ENCODE measurements at regions not wholly inside any gene's neighbourhood (a gene's known extent, or its start where the extent isn't known, plus 50 kb on each side); places are given as distances from the start of the nearest gene placed in this dataset.
A peak's percentile ranks its signal among the peaks of the same experiment; 100 is the strongest.

DNA sequence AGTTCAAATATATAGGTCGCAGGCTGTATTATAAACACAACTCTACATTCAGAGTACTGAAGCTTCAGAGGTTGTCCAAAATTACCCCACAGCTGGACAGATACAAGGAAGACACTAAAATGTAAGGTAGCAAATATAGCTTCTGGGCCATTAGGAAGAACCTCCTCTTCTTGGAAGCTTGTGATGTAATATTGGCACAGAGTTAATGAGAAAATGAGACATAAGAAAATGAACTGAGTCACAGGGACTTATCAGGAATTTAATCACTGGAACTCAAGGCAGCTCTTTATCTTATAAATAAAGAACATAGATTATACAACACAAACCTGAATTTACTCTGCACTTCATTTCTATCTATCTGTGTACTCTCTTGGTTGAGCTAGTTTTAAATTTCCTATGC lies 344.7 kb downstream of the PCDH10 start:
- no peaks in the 10 kb centered on the region for H3K36me3 Mint-ChIP-seq (ENCODE audit: low read depth)
- no peak for DNase-seq (ENCODE audit: low spot score)
- H3K9me3 Mint-ChIP-seq (ENCODE audit: low read depth) = no peaks in the 10 kb centered on the region
- H3K4me1 Mint-ChIP-seq (ENCODE audit: low read depth) = no peaks in the 10 kb centered on the region
- H3K27me3 Mint-ChIP-seq (ENCODE audit: low read depth) = no peaks in the 10 kb centered on the region
- H3K4me3 Mint-ChIP-seq (ENCODE audit: unreplicated experiment) = no peak overlapping the region
- TF ChIP-seq CTCF (IDR thresholded peaks at IDR 0.05) = no peak
- no peak overlapping the region for H3K27ac Mint-ChIP-seq (ENCODE audit: unreplicated experiment)

- Mint-ChIP-seq H3K4me1 (ENCODE audit: low read depth) (no peaks in the 10 kb centered on the region), H3K27ac (ENCODE audit: unreplicated experiment) (no peak overlapping the region), H3K4me3 (ENCODE audit: unreplicated experiment) (no peak overlapping the region), H3K9me3 (ENCODE audit: low read depth) (no peaks in the 10 kb centered on the region), H3K27me3 (ENCODE audit: low read depth) (no peaks in the 10 kb centered on the region), H3K36me3 (ENCODE audit: low read depth) (no peaks in the 10 kb centered on the region)
- TF ChIP-seq CTCF (IDR thresholded peaks at IDR 0.05) = no peak
- no peak for DNase-seq (ENCODE audit: low spot score)
Observed at GRCh38 chr4:133493241-133493640, 344.1 kb downstream of the PCDH10 start.

DNA sequence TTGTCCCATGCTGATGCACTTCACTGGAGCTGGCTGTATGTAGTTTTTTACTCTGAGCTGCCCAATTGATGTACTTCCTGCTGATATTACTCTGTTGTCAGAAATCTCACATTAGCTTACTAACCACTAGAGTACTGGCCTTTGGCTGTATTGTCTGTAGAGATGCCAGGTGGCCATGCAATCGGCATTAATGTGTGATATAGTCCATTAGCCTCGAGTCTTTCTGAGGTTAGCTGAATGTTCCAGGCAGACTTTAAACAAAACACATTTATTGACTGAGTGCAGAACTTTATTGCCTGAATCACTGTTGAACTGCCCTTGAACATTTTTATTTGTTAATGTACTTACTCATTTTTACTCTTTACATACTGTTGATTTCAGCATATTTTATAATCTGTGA lies 335.2 kb downstream of the PCDH10 start:
- Mint-ChIP-seq H3K4me1 (ENCODE audit: low read depth) (peaks cover 2% of the 10 kb centered on the region), H3K9me3 (ENCODE audit: low read depth) (peaks cover 2% of the 10 kb centered on the region)
- DNase-seq (ENCODE audit: low spot score) = no peak

GRCh38 chr4:133483600-133484246 lies 334.6 kb downstream of the PCDH10 start:
- no peak overlapping the region for H3K4me3 Mint-ChIP-seq (ENCODE audit: unreplicated experiment)
- peak; percentile 82 for TF ChIP-seq CTCF (IDR thresholded peaks at IDR 0.05)
- DNase-seq (ENCODE audit: low spot score) = no peak
- H3K4me1 Mint-ChIP-seq (ENCODE audit: low read depth) = peaks cover 2% of the 10 kb centered on the region
- H3K9me3 Mint-ChIP-seq (ENCODE audit: low read depth) = peaks cover 2% of the 10 kb centered on the region
- H3K36me3 Mint-ChIP-seq (ENCODE audit: low read depth) = no peaks in the 10 kb centered on the region
- no peaks in the 10 kb centered on the region for H3K27me3 Mint-ChIP-seq (ENCODE audit: low read depth)
- H3K27ac Mint-ChIP-seq (ENCODE audit: unreplicated experiment) = no peak overlapping the region

More for the DNA sequence above, 335.2 kb downstream of the PCDH10 start:
- Mint-ChIP-seq H3K27me3 (ENCODE audit: low read depth) (no peaks in the 10 kb centered on the region), H3K27ac (ENCODE audit: unreplicated experiment) (no peak overlapping the region), H3K36me3 (ENCODE audit: low read depth) (no peaks in the 10 kb centered on the region), H3K4me3 (ENCODE audit: unreplicated experiment) (no peak overlapping the region)
- TF ChIP-seq CTCF (IDR thresholded peaks at IDR 0.05) = no peak

DNA sequence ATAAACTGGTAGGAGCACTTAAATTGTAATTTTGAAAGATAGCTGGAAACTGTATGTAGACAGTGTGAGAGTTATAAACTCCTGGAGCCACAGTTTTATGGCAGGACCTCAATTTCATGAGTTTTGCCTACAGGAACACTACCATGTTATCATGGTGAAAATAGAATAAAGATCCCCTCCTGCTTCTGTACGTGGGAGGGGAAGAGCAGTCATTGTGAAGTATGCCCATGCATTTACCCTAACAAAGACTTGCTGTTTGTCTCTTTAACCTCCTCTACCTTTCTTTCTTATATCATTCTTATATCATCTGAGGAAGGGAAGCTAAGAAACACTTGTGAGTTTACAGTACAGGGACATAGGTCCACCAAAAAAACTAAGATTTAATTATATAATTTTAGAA lies 327.0 kb downstream of the PCDH10 start:
- no peak overlapping the region for H3K4me3 Mint-ChIP-seq (ENCODE audit: unreplicated experiment)
- H3K27me3 Mint-ChIP-seq (ENCODE audit: low read depth) = no peaks in the 10 kb centered on the region
- peaks cover 2% of the 10 kb centered on the region for H3K9me3 Mint-ChIP-seq (ENCODE audit: low read depth)
- DNase-seq (ENCODE audit: low spot score) = no peak
- H3K27ac Mint-ChIP-seq (ENCODE audit: unreplicated experiment) = no peak overlapping the region
- no peaks in the 10 kb centered on the region for H3K36me3 Mint-ChIP-seq (ENCODE audit: low read depth)
- no peaks in the 10 kb centered on the region for H3K4me1 Mint-ChIP-seq (ENCODE audit: low read depth)
- TF ChIP-seq CTCF (IDR thresholded peaks at IDR 0.05) = no peak
